ENCODE measurements at regions not wholly inside any gene's neighbourhood (a gene's known extent, or its start where the extent isn't known, plus 50 kb on each side); places are given as distances from the start of the nearest gene placed in this dataset.

GRCh38 chr1:219773110-219773509 is 155.2 kb downstream of the SLC30A10 start:
- H3K36me3 ChIP-seq (replicated peaks in 1 of 2; ENCODE audit: control insufficient read depth in 1 of 2, insufficient read depth in 2 of 2, low read length in 1 of 2), result no peaks in the 10 kb centered on the region
- H3K9me2 ChIP-seq, result no peaks in the 10 kb centered on the region
- H3K9me3 ChIP-seq, result no peaks in the 10 kb centered on the region
- ChIA-PET POLR2A (no interaction called here), CTCF (no interaction called here)
- H3K9ac ChIP-seq, result no peak overlapping the region
- H4K20me1 ChIP-seq (ENCODE audit: insufficient read depth), result no peaks in the 10 kb centered on the region
- no peak overlapping the region for H3K4me3 ChIP-seq (ENCODE audit: low read depth in 2 of 2, low read length in 1 of 2)
- H3K79me2 ChIP-seq (ENCODE audit: insufficient read depth), result no peaks in the 10 kb centered on the region
- peaks cover 0 to 4% of the 10 kb centered on the region in 2 experiments; a peak in 2 of 4 replicates for H3K4me1 ChIP-seq (ENCODE audit: control insufficient read depth in 1 of 2, insufficient read depth in 2 of 2, low read depth in 1 of 2, low read length in 1 of 2)
- TF ChIP-seq GATA2 (CRISPR knock-in tag; IDR thresholded peaks at IDR 0.05), result no peak
- TF ChIP-seq MAX (IDR thresholded peaks at IDR 0.05; ENCODE audit: low read depth), result no peak
- TF ChIP-seq PBX3 (IDR thresholded peaks at IDR 0.05), result no peak
- TF ChIP-seq CHD2 (IDR thresholded peaks at IDR 0.05; ENCODE audit: low read length, partially characterized antibody), result no peak
- TF ChIP-seq FOXJ3 (CRISPR knock-in tag; IDR thresholded peaks at IDR 0.05), result no peak
- TF ChIP-seq SIN3A (IDR thresholded peaks at IDR 0.05; ENCODE audit: borderline replicate concordance, low read depth, low read length), result no peak
- TF ChIP-seq RCOR1 (IDR thresholded peaks at IDR 0.05; ENCODE audit: low read length), result no peak
- no peak for TF ChIP-seq FOXM1 (IDR thresholded peaks at IDR 0.05; ENCODE audit: low read depth)
- no peak for TF ChIP-seq EP300 (IDR thresholded peaks at IDR 0.05; ENCODE audit: borderline replicate concordance in 1 of 2, low read depth in 1 of 2, low read length in 1 of 2)
- TF ChIP-seq FOSL2 (IDR thresholded peaks at IDR 0.05; ENCODE audit: borderline replicate concordance, low read depth), result no peak
- TF ChIP-seq RAD21 (IDR thresholded peaks at IDR 0.05; ENCODE audit: low read length), result no peak
- TF ChIP-seq YY1 (IDR thresholded peaks at IDR 0.05; ENCODE audit: low read depth), result no peak
- no peak for TF ChIP-seq MEF2A (IDR thresholded peaks at IDR 0.05; ENCODE audit: borderline replicate concordance, low read depth)
- no peak for TF ChIP-seq TEAD4 (IDR thresholded peaks at IDR 0.05; ENCODE audit: borderline replicate concordance, insufficient read depth)
- TF ChIP-seq MXI1 (IDR thresholded peaks at IDR 0.05; ENCODE audit: low read depth, low read length), result no peak
- TF ChIP-seq REST (IDR thresholded peaks at IDR 0.05; ENCODE audit: low read depth, low read length), result no peak
- no peak for TF ChIP-seq NFIC (IDR thresholded peaks at IDR 0.05; ENCODE audit: borderline replicate concordance)
- 58% methylated on average over 1 of the region's 1 CpG for WGBS (ENCODE audit: low lambda C conversion rate)
- no peak for DNase-seq
- H3K4me2 ChIP-seq, result no peak overlapping the region
- H3K27ac ChIP-seq (ENCODE audit: low read depth in 2 of 2, low read length in 1 of 2), result no peak overlapping the region
- no peak overlapping the region for H2AFZ ChIP-seq (ENCODE audit: low read depth)
- H3K27me3 ChIP-seq (ENCODE audit: insufficient read depth), result no peaks in the 10 kb centered on the region
- peaks cover 7% of the 10 kb centered on the region for H3F3A ChIP-seq (replicated peaks; ENCODE audit: insufficient read depth)

Measured in SK-N-SH (cell line).